CD4-positive, CD25-positive, alpha-beta regulatory T cell (primary cell): ENCODE measurements at regions not wholly inside any gene's neighbourhood (a gene's known extent, or its start where the extent isn't known, plus 50 kb on each side); places are given as distances from the start of the nearest gene placed in this dataset.

Experiments used
- ATAC-seq, 2 donors: fragments of 150-1000 bp; cut with Tn5 transposase; one replicate each; pipeline ENCODE4 v1.10.0; 2021; ENCODE audit warnings: low read depth in 2 of 2, moderate number of reproducible peaks in 2 of 2, moderate library complexity in 1 of 2
- DNase-seq, 3 donors: peaks; one replicate each; pipeline versions ENCODE4 v3.0.0 to v3.0.0-alpha.2; 2012 to 2022; ENCODE audit warnings: mixed read lengths in 1 of 3
- H3K27ac ChIP-seq: one replicate; pipeline ENCODE4 v1.7.0; 2013; ENCODE audit warnings: mild to moderate bottlenecking, low read length; ENCODE audit not compliant: insufficient read depth, poor library complexity, severe bottlenecking
- H3K27me3 ChIP-seq: one replicate; pipeline ENCODE4 v1.7.0; 2013; ENCODE audit warnings: low read length; ENCODE audit not compliant: control insufficient read depth, insufficient read depth
- H3K36me3 ChIP-seq: one replicate; pipeline ENCODE4 v1.7.0; 2013; ENCODE audit warnings: mild to moderate bottlenecking, low read length, moderate library complexity; ENCODE audit not compliant: control insufficient read depth, insufficient read depth
- H3K4me1 ChIP-seq: 2 replicates; pipeline ENCODE4 v1.7.0; 2013; ENCODE audit warnings: mild to moderate bottlenecking, low read length; ENCODE audit not compliant: insufficient read depth, control insufficient read depth, poor library complexity, severe bottlenecking
- H3K4me3 ChIP-seq: one replicate; pipeline ENCODE4 v1.7.0; 2013; ENCODE audit warnings: low read depth, mild to moderate bottlenecking, low read length, moderate library complexity
- H3K9me3 ChIP-seq, 2 experiments: 1 replicate in 1 of 2; 2 replicates in 1 of 2; pipeline ENCODE4 v1.7.0; 2013; ENCODE audit warnings: low read length in 2 of 2, mild to moderate bottlenecking in 1 of 2, moderate library complexity in 1 of 2; ENCODE audit not compliant: control insufficient read depth in 2 of 2
- H3K27ac Mint-ChIP-seq, 3 donors: one replicate each; pipeline ENCODE4 v1.8.0; 2020 to 2022; ENCODE audit warnings: mild to moderate bottlenecking in 3 of 3, mixed read lengths in 3 of 3, moderate library complexity in 2 of 3
- H3K27me3 Mint-ChIP-seq: one replicate; pipeline ENCODE4 v1.8.0; 2022; ENCODE audit warnings: mild to moderate bottlenecking, mixed read lengths
- H3K36me3 Mint-ChIP-seq: one replicate; pipeline ENCODE4 v1.8.0; 2020; ENCODE audit warnings: mixed read lengths
- H3K4me1 Mint-ChIP-seq, 4 donors: one replicate each; pipeline ENCODE4 v1.8.0; 2020 to 2022; ENCODE audit warnings: mixed read lengths in 4 of 4, mild to moderate bottlenecking in 1 of 4
- H3K4me3 Mint-ChIP-seq, 4 donors: one replicate each; pipeline ENCODE4 v1.8.0; 2020 to 2022; ENCODE audit warnings: mild to moderate bottlenecking in 4 of 4, mixed read lengths in 4 of 4, moderate library complexity in 3 of 4
- H3K9me3 Mint-ChIP-seq, 7 donors: one replicate each; pipeline ENCODE4 v1.8.0; 2020 to 2022; ENCODE audit warnings: mixed read lengths in 7 of 7, mild to moderate bottlenecking in 3 of 7, moderate library complexity in 2 of 7

DNA sequence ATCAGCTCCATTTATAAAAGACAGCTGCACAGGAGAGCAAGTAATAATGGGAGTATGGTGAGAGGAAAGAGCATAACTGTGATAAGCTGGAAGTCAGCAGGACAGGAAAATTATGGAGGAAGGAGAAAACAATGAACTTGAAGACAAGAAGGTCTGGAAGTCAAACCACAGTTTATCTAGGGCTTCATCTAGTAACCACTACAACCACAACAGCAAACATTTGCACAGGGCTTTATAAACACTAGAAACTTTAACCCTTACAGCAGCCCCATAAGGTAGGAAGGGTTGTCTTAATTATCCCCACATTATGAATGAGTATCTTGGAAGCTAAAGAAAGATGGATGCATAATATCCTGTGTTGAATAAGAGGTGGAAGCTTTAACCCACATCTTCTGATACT is 820.8 kb downstream of the IGSF11 start:
- no peaks in the 10 kb centered on the region for H3K36me3 ChIP-seq
- H3K27me3 Mint-ChIP-seq = no peaks in the 10 kb centered on the region
- H3K27ac ChIP-seq = no peak overlapping the region
- H3K27ac Mint-ChIP-seq = no peak overlapping the region
- no peaks in the 10 kb centered on the region for H3K4me1 Mint-ChIP-seq
- no peaks in the 10 kb centered on the region for H3K36me3 Mint-ChIP-seq
- H3K9me3 Mint-ChIP-seq = peaks cover 0 to 22% (median 4%) of the 10 kb centered on the region in 7 donors
- no peaks in the 10 kb centered on the region for H3K4me1 ChIP-seq
- H3K4me3 ChIP-seq = no peak overlapping the region
- DNase-seq (no peak), ATAC-seq (no peak)
- no peak overlapping the region for H3K4me3 Mint-ChIP-seq
- no peaks in the 10 kb centered on the region for H3K9me3 ChIP-seq
- H3K27me3 ChIP-seq = no peaks in the 10 kb centered on the region

DNA sequence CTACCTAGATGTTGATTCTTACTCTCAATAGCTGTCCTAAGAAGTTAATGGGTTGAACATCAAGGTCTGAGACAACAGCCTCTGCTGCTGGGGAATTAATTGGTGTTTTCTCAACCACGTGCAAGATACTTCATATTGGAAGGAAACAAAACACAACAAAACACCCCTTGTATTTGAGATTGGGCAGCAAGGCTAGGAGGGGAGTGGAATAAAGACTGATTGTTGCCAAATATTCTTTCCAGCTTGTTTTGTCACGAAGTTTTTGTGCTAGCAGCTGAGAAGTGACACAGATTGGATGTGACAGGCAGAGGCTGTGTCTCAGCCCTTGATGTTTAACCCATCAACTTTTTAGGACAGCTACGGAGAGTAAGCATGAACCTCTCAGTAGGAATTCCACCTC is 808.4 kb downstream of the IGSF11 start:
- peaks cover 2 to 30% (median 9%) of the 10 kb centered on the region in 7 donors for H3K9me3 Mint-ChIP-seq
- H3K36me3 Mint-ChIP-seq = no peaks in the 10 kb centered on the region
- Histone ChIP-seq H3K9me3 (peaks cover 0 to 3% of the 10 kb centered on the region in 2 experiments), H3K4me1 (no peaks in the 10 kb centered on the region), H3K36me3 (no peaks in the 10 kb centered on the region), H3K27me3 (no peaks in the 10 kb centered on the region), H3K4me3 (no peak overlapping the region), H3K27ac (no peak overlapping the region)
- H3K27me3 Mint-ChIP-seq = no peaks in the 10 kb centered on the region
- H3K4me1 Mint-ChIP-seq = no peaks in the 10 kb centered on the region
- DNase-seq (no peak), ATAC-seq (no peak)
- no peak overlapping the region for H3K4me3 Mint-ChIP-seq
- no peak overlapping the region for H3K27ac Mint-ChIP-seq

DNA sequence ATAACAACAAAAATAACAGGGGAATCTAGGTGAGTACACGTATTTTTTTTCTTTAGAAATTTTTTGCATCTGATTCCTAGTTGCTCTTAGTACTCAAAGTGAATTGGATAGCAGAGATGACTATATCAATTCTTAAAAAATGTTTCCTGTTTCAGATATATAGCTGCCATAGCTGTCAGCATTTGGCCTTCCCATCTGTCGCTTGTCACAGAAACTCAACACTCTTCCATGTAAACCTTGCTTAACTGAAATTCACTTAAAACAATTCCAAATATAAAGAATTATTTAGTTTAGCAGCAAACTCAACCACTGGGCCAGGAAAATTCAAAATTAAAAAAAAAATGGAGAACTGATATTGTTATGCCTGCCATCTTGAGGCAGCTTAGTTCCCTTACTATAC is 807.5 kb downstream of the IGSF11 start:
- Histone ChIP-seq H3K27me3 (no peaks in the 10 kb centered on the region), H3K4me1 (no peaks in the 10 kb centered on the region), H3K27ac (no peak overlapping the region), H3K4me3 (no peak overlapping the region), H3K36me3 (no peaks in the 10 kb centered on the region), H3K9me3 (peaks cover 0 to 3% of the 10 kb centered on the region in 2 experiments)
- Mint-ChIP-seq H3K27me3 (no peaks in the 10 kb centered on the region), H3K27ac (no peak overlapping the region), H3K36me3 (no peaks in the 10 kb centered on the region), H3K4me1 (no peaks in the 10 kb centered on the region), H3K4me3 (no peak overlapping the region), H3K9me3 (peaks cover 2 to 24% (median 4%) of the 10 kb centered on the region in 7 donors)
- DNase-seq (no peak), ATAC-seq (no peak)

DNA sequence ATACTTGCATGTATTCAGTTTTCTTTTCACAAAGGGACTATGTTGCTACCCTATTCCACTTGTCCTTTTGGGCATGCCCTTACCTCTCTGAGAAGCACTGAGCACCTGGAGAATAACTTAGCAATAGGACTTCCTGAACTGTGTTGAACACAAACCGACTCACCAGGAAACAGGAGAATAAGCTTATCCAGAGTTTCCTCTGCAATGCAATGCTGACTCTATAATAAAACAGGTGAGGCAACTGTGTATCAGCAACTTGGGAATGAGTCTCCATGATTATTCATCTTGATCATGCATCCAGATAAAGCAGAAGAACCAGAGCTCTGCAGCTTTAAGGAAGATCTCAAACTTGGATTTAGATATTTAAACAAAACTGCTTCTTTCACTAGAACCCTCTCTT is 806.5 kb downstream of the IGSF11 start:
- no peaks in the 10 kb centered on the region for H3K36me3 ChIP-seq
- H3K4me3 Mint-ChIP-seq = no peak overlapping the region
- H3K36me3 Mint-ChIP-seq = no peaks in the 10 kb centered on the region
- ATAC-seq = no peak
- H3K4me1 ChIP-seq = no peaks in the 10 kb centered on the region
- no peaks in the 10 kb centered on the region for H3K27me3 ChIP-seq
- no peak overlapping the region for H3K27ac ChIP-seq
- H3K27me3 Mint-ChIP-seq = no peaks in the 10 kb centered on the region
- peaks cover 0 to 3% of the 10 kb centered on the region in 2 experiments for H3K9me3 ChIP-seq
- no peak overlapping the region for H3K27ac Mint-ChIP-seq
- DNase-seq = no peak
- no peaks in the 10 kb centered on the region for H3K4me1 Mint-ChIP-seq
- H3K9me3 Mint-ChIP-seq = peaks cover 2 to 22% (median 5%) of the 10 kb centered on the region in 7 donors
- no peak overlapping the region for H3K4me3 ChIP-seq

DNA sequence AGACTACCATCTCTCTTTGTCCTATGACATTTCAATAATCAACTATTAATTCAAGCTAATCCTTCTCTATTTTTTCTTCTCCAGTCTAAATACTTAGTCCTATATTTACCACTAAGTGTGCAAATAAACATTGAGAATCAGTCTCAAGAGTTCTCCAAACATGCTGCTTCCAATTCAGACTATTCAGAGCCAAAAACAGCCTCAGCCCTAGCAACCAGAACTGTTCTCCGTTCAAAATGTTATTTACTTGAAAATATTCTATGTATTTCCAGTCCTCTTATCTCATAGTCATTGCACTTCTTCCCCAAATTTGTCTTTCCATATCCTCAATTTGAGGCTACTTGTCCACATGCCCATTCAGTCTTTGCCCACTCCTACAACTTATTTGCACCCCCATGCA is 805.5 kb downstream of the IGSF11 start:
- H3K27ac Mint-ChIP-seq = no peak overlapping the region
- Histone ChIP-seq H3K4me1 (no peaks in the 10 kb centered on the region), H3K36me3 (no peaks in the 10 kb centered on the region), H3K27me3 (no peaks in the 10 kb centered on the region), H3K27ac (no peak overlapping the region), H3K9me3 (peaks cover 0 to 3% of the 10 kb centered on the region in 2 experiments), H3K4me3 (no peak overlapping the region)
- H3K36me3 Mint-ChIP-seq = no peaks in the 10 kb centered on the region
- DNase-seq = no peak
- no peak overlapping the region for H3K4me3 Mint-ChIP-seq
- no peak for ATAC-seq
- H3K27me3 Mint-ChIP-seq = no peaks in the 10 kb centered on the region
- no peaks in the 10 kb centered on the region for H3K4me1 Mint-ChIP-seq
- H3K9me3 Mint-ChIP-seq = peaks cover 0 to 15% (median 5%) of the 10 kb centered on the region in 7 donors

DNA sequence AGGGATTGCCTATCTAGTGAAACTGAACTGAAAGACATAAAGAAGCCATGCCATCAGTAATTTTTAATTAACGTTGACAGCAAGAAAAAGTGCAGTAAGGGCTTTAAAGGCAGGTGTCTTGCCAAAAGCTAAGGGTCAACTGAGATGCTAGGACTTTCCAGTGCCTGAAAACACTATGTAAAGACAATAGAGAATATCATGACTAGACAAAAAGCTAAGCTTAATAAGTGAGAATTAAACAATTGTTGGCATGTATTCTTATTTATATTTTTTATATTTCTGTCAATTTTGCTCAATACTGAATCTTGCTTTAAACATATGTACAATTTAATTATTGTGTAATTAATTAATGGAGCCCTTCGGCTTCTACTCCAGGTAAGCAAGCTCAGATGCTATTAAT is 803.1 kb downstream of the IGSF11 start:
- Histone ChIP-seq H3K4me3 (no peak overlapping the region), H3K9me3 (peaks cover 0 to 3% of the 10 kb centered on the region in 2 experiments)

DNA sequence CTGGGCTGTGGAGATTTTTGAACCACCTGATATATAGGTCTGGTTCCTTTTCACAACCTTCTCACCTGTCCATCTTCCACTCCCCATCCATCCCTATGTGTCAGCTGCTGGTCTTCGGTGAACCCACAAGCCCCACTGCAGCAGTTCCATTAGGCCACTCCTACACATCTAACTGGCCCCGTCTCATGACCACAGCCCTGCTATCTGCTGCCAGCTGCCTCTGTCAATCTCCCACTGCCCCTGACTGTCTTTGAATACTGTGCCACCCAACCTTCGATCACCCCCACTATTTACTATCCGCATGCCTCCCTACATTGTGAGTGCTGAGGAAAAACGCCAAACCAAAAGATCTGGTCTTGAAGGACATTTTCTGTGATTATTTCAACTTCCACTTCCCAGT is 795.4 kb downstream of the IGSF11 start:
- Histone ChIP-seq H3K27me3 (no peaks in the 10 kb centered on the region), H3K9me3 (peaks cover 0 to 2% of the 10 kb centered on the region in 2 experiments), H3K4me3 (no peak overlapping the region), H3K4me1 (no peaks in the 10 kb centered on the region), H3K36me3 (no peaks in the 10 kb centered on the region), H3K27ac (no peak overlapping the region)
- Mint-ChIP-seq H3K4me1 (no peaks in the 10 kb centered on the region), H3K9me3 (peaks cover 0 to 12% (median 2%) of the 10 kb centered on the region in 7 donors), H3K36me3 (no peaks in the 10 kb centered on the region), H3K27me3 (no peaks in the 10 kb centered on the region), H3K4me3 (no peak overlapping the region), H3K27ac (no peak overlapping the region)
- ATAC-seq (no peak), DNase-seq (no peak)

More for the DNA sequence above, 803.1 kb downstream of the IGSF11 start:
- Mint-ChIP-seq H3K4me1 (no peaks in the 10 kb centered on the region), H3K27me3 (no peaks in the 10 kb centered on the region), H3K4me3 (no peak overlapping the region), H3K27ac (no peak overlapping the region), H3K36me3 (no peaks in the 10 kb centered on the region), H3K9me3 (peaks cover 0 to 17% (median 4%) of the 10 kb centered on the region in 7 donors)
- ATAC-seq (no peak), DNase-seq (no peak)
- Histone ChIP-seq H3K27me3 (no peaks in the 10 kb centered on the region), H3K27ac (no peak overlapping the region), H3K36me3 (no peaks in the 10 kb centered on the region), H3K4me1 (no peaks in the 10 kb centered on the region)

DNA sequence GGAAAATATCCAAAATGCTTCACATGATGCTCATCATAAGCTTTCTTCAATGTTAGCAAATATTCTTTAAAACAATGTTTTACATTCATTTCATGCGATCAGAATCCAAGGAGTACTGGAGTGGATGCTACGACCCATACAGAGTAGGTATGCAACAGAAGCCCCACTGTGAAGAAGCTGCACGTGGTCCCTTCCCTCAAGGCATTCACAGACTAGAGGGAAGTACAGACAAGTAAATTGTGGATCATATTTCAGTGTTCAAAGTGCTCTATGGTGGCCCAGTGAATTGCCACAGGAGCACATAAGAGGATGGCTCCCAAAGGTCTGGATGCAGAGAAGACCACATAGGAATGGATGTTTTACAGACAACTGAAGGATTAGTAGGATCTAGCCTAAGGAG is 789.9 kb downstream of the IGSF11 start:
- H3K9me3 ChIP-seq = peaks cover 0 to 2% of the 10 kb centered on the region in 2 experiments
- no peaks in the 10 kb centered on the region for H3K27me3 ChIP-seq
- no peak overlapping the region for H3K27ac ChIP-seq
- H3K27ac Mint-ChIP-seq = no peak overlapping the region
- H3K27me3 Mint-ChIP-seq = no peaks in the 10 kb centered on the region
- no peak overlapping the region for H3K4me3 Mint-ChIP-seq
- DNase-seq = no peak
- H3K9me3 Mint-ChIP-seq = peaks cover 4 to 12% (median 4%) of the 10 kb centered on the region in 7 donors
- no peaks in the 10 kb centered on the region for H3K4me1 Mint-ChIP-seq
- ATAC-seq = no peak
- no peaks in the 10 kb centered on the region for H3K36me3 ChIP-seq
- H3K36me3 Mint-ChIP-seq = no peaks in the 10 kb centered on the region
- no peaks in the 10 kb centered on the region for H3K4me1 ChIP-seq
- no peak overlapping the region for H3K4me3 ChIP-seq
